ENCODE measurements at regions not wholly inside any gene's neighbourhood (a gene's known extent, or its start where the extent isn't known, plus 50 kb on each side); places are given as distances from the start of the nearest gene placed in this dataset.

DNA sequence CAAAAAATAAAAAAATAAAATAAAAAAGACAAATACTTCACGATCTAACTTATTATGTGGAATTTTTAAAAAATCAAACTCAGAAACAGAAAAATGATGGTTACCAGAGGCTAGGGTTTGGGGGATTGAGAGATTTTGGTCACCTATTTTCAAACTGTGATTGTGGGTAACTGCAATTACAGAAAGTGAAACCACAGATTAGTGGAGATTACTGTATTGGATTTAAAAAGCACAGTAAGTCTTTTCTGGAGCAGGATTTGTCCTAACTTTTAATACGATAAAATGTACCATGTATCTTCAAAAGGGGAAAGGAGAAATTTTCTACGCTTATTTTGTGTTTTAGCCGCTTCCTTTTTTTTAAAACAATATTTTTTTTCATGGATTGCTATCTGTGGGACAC is 1204.9 kb upstream of the LRRTM3 start:
- H3K27ac Mint-ChIP-seq = no peak overlapping the region
- H3K4me3 Mint-ChIP-seq = no peak overlapping the region
- H3K27me3 ChIP-seq (ENCODE audit: control insufficient read depth, insufficient read depth, low read length) = no peaks in the 10 kb centered on the region
- H3K9me3 ChIP-seq (ENCODE audit: control insufficient read depth in 2 of 2, low read length in 2 of 2) = no peaks in the 10 kb centered on the region
- H3K27me3 Mint-ChIP-seq = no peaks in the 10 kb centered on the region
- no peaks in the 10 kb centered on the region for H3K36me3 ChIP-seq (ENCODE audit: control insufficient read depth, insufficient read depth, low read length)
- no peak overlapping the region for H3K27ac ChIP-seq (ENCODE audit: insufficient read depth, low read length, poor library complexity, severe bottlenecking)
- H3K4me1 Mint-ChIP-seq = peaks cover 0 to 2% (median 0%) of the 10 kb centered on the region in 4 donors
- H3K36me3 Mint-ChIP-seq = no peaks in the 10 kb centered on the region
- ATAC-seq (ENCODE audit: low read depth in 2 of 2) (no peak), DNase-seq (no peak)
- no peak overlapping the region for H3K4me3 ChIP-seq (ENCODE audit: low read depth, low read length)
- H3K9me3 Mint-ChIP-seq = peaks cover 0 to 14% (median 2%) of the 10 kb centered on the region in 7 donors
- H3K4me1 ChIP-seq (ENCODE audit: control insufficient read depth, insufficient read depth, low read length, poor library complexity, severe bottlenecking) = no peaks in the 10 kb centered on the region

DNA sequence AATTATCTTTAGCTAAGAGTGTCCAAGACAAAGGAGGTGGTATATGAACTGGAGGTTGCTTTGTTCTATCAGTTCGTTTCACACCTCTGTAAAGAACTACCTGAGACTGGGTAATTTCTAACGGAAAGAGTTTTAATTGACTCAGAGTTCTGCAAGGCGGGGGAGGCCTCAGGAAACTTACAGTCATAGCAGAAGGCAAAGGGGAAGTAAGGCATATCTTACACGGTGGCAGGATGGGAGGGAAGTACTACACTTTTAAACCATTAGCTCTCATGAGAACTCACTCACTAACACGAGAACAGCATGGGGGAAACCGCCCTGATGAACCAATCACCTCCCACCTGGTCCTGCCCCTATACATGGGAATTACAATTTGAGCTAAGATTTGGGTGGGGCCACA is 1202.3 kb upstream of the LRRTM3 start:
- no peak overlapping the region for H3K4me3 Mint-ChIP-seq

DNA sequence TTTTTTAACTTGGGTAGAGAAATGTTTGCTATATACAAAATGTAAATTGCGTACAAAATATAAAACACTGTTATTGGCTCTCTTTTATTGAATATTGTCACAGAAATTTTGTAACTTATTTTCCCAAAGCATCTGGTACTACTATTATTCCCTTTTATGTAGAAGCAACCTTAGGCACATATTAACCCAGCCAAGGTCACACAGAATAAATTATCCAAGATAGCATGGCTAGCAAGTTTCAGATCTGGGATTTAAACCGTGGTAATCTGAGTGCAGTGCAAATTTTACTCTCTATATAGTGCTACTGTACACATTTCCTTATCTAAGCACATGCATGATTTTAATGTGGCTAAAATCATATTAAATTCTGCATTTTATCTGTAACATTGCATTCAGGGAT is 1190.5 kb upstream of the LRRTM3 start:
- Histone ChIP-seq H3K4me3 (ENCODE audit: low read depth, low read length) (no peak overlapping the region), H3K9me3 (ENCODE audit: control insufficient read depth in 2 of 2, low read length in 2 of 2) (no peaks in the 10 kb centered on the region), H3K27me3 (ENCODE audit: control insufficient read depth, insufficient read depth, low read length) (no peaks in the 10 kb centered on the region), H3K36me3 (ENCODE audit: control insufficient read depth, insufficient read depth, low read length) (no peaks in the 10 kb centered on the region), H3K4me1 (ENCODE audit: control insufficient read depth, insufficient read depth, low read length, poor library complexity, severe bottlenecking) (no peaks in the 10 kb centered on the region), H3K27ac (ENCODE audit: insufficient read depth, low read length, poor library complexity, severe bottlenecking) (no peak overlapping the region)
- H3K9me3 Mint-ChIP-seq = peaks cover 0 to 8% (median 3%) of the 10 kb centered on the region in 7 donors
- no peak overlapping the region for H3K27ac Mint-ChIP-seq
- H3K27me3 Mint-ChIP-seq = no peaks in the 10 kb centered on the region
- H3K4me3 Mint-ChIP-seq = no peak overlapping the region
- no peaks in the 10 kb centered on the region for H3K36me3 Mint-ChIP-seq
- ATAC-seq (ENCODE audit: low read depth in 2 of 2) = no peak
- no peak for DNase-seq
- H3K4me1 Mint-ChIP-seq = no peaks in the 10 kb centered on the region

More for the DNA sequence above, 1202.3 kb upstream of the LRRTM3 start:
- DNase-seq (no peak), ATAC-seq (ENCODE audit: low read depth in 2 of 2) (no peak)
- H3K4me1 ChIP-seq (ENCODE audit: control insufficient read depth, insufficient read depth, low read length, poor library complexity, severe bottlenecking) = no peaks in the 10 kb centered on the region
- no peak overlapping the region for H3K27ac ChIP-seq (ENCODE audit: insufficient read depth, low read length, poor library complexity, severe bottlenecking)
- no peak overlapping the region for H3K4me3 ChIP-seq (ENCODE audit: low read depth, low read length)
- Mint-ChIP-seq H3K27ac (no peak overlapping the region), H3K27me3 (no peaks in the 10 kb centered on the region), H3K4me1 (peaks cover 0 to 2% (median 0%) of the 10 kb centered on the region in 4 donors), H3K9me3 (peaks cover 0 to 14% (median 0%) of the 10 kb centered on the region in 7 donors), H3K36me3 (no peaks in the 10 kb centered on the region)
- no peaks in the 10 kb centered on the region for H3K9me3 ChIP-seq (ENCODE audit: control insufficient read depth in 2 of 2, low read length in 2 of 2)
- H3K36me3 ChIP-seq (ENCODE audit: control insufficient read depth, insufficient read depth, low read length) = no peaks in the 10 kb centered on the region
- H3K27me3 ChIP-seq (ENCODE audit: control insufficient read depth, insufficient read depth, low read length) = no peaks in the 10 kb centered on the region

DNA sequence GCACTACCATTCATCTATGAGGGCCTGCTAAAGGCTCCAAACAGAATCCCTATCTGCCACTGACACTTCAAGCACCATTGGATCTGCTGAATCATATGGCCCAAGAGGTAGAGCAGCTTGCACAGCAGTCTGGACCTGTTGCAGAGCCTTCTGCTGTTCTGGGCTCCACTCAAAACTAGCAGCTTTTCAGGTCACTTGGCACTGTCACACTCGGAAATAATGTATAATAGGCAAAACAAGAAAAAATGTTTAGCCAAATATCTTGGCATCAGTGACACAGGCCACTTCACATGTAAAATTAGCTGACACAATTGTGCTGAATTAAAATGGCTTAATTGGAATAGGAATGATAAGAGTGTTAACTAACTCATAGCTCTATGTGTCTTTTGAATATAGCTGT is 1182.9 kb upstream of the LRRTM3 start:
- DNase-seq (no peak), ATAC-seq (ENCODE audit: low read depth in 2 of 2) (no peak)
- Histone ChIP-seq H3K27me3 (ENCODE audit: control insufficient read depth, insufficient read depth, low read length) (no peaks in the 10 kb centered on the region), H3K4me3 (ENCODE audit: low read depth, low read length) (no peak overlapping the region), H3K9me3 (ENCODE audit: control insufficient read depth in 2 of 2, low read length in 2 of 2) (no peaks in the 10 kb centered on the region), H3K36me3 (ENCODE audit: control insufficient read depth, insufficient read depth, low read length) (no peaks in the 10 kb centered on the region), H3K4me1 (ENCODE audit: control insufficient read depth, insufficient read depth, low read length, poor library complexity, severe bottlenecking) (no peaks in the 10 kb centered on the region), H3K27ac (ENCODE audit: insufficient read depth, low read length, poor library complexity, severe bottlenecking) (no peak overlapping the region)
- Mint-ChIP-seq H3K27me3 (no peaks in the 10 kb centered on the region), H3K4me1 (no peaks in the 10 kb centered on the region), H3K4me3 (no peak overlapping the region), H3K27ac (no peak overlapping the region), H3K36me3 (no peaks in the 10 kb centered on the region), H3K9me3 (peaks cover 0 to 1% (median 0%) of the 10 kb centered on the region in 7 donors)

DNA sequence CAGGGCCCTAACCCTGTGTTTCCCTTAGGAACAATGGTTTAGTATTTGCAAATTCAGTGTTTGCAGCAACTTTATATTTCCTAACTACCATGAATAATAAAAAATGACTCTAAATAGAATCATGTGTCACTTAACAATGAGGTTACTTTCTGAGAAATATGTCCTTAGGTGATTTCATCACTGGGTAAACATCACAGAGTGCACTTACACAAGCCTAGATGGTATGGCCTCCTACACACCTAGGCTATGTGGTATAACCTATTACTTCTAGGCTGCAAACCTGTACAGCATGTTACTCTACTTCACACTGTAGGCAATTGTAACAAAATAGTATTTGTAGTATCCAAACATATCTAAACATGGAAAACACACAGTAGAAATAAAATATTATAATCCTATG is 1174.6 kb upstream of the LRRTM3 start:
- Mint-ChIP-seq H3K4me3 (no peak overlapping the region), H3K36me3 (no peaks in the 10 kb centered on the region), H3K9me3 (peaks cover 0 to 12% (median 3%) of the 10 kb centered on the region in 7 donors), H3K4me1 (no peaks in the 10 kb centered on the region), H3K27me3 (no peaks in the 10 kb centered on the region), H3K27ac (no peak overlapping the region)
- no peaks in the 10 kb centered on the region for H3K9me3 ChIP-seq (ENCODE audit: control insufficient read depth in 2 of 2, low read length in 2 of 2)
- no peak overlapping the region for H3K27ac ChIP-seq (ENCODE audit: insufficient read depth, low read length, poor library complexity, severe bottlenecking)
- H3K4me1 ChIP-seq (ENCODE audit: control insufficient read depth, insufficient read depth, low read length, poor library complexity, severe bottlenecking) = no peaks in the 10 kb centered on the region
- no peak overlapping the region for H3K4me3 ChIP-seq (ENCODE audit: low read depth, low read length)
- no peaks in the 10 kb centered on the region for H3K27me3 ChIP-seq (ENCODE audit: control insufficient read depth, insufficient read depth, low read length)
- H3K36me3 ChIP-seq (ENCODE audit: control insufficient read depth, insufficient read depth, low read length) = no peaks in the 10 kb centered on the region
- DNase-seq (no peak), ATAC-seq (ENCODE audit: low read depth in 2 of 2) (no peak)

DNA sequence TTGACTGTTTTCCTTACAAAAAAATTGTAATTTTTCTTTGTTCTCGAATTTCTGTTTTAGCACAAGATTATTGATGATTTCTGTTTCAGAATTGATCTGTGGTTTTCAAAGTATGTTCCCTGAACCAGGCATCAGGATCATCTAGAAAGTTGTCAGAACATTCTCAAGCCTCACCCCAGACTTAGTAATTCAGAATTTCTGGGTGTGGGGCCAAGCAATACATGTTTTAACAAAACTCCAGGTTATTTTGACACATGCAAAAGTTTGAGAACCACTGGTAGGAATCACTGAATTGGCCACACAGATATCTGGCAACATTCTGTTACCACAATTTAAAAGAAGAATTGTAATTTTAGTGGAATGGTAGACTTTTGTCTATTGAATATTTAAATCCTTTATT is 1173.9 kb upstream of the LRRTM3 start:
- Mint-ChIP-seq H3K4me1 (no peaks in the 10 kb centered on the region), H3K27ac (no peak overlapping the region)
- H3K27ac ChIP-seq (ENCODE audit: insufficient read depth, low read length, poor library complexity, severe bottlenecking) = no peak overlapping the region

DNA sequence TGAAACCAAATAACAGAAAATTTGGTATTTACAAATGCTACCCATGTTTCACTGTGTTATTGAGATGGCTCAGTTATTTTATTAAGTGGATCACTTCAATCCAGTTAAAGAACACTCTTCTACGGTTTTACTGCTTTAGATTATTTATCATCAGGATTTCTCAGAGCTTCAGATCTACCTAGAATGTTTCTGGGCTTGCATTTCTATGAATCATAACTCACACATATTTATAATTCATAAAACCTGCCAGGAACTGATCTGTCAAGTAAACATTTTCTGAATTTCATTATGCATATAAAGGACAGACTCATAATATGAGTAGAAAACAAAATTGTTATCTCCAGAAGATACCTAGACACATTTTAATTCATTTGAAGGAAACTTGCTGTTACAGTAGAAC is 1172.3 kb upstream of the LRRTM3 start:
- Mint-ChIP-seq H3K27ac (no peak overlapping the region), H3K9me3 (peaks cover 0 to 12% (median 2%) of the 10 kb centered on the region in 7 donors), H3K27me3 (no peaks in the 10 kb centered on the region), H3K36me3 (no peaks in the 10 kb centered on the region), H3K4me1 (no peaks in the 10 kb centered on the region), H3K4me3 (no peak overlapping the region)
- DNase-seq (no peak), ATAC-seq (ENCODE audit: low read depth in 2 of 2) (no peak)
- Histone ChIP-seq H3K27ac (ENCODE audit: insufficient read depth, low read length, poor library complexity, severe bottlenecking) (no peak overlapping the region), H3K4me3 (ENCODE audit: low read depth, low read length) (no peak overlapping the region), H3K36me3 (ENCODE audit: control insufficient read depth, insufficient read depth, low read length) (no peaks in the 10 kb centered on the region), H3K9me3 (ENCODE audit: control insufficient read depth in 2 of 2, low read length in 2 of 2) (peaks cover 0 to 4% of the 10 kb centered on the region in 2 experiments), H3K4me1 (ENCODE audit: control insufficient read depth, insufficient read depth, low read length, poor library complexity, severe bottlenecking) (no peaks in the 10 kb centered on the region), H3K27me3 (ENCODE audit: control insufficient read depth, insufficient read depth, low read length) (no peaks in the 10 kb centered on the region)

More for the DNA sequence above, 1173.9 kb upstream of the LRRTM3 start:
- no peaks in the 10 kb centered on the region for H3K27me3 Mint-ChIP-seq
- no peak for ATAC-seq (ENCODE audit: low read depth in 2 of 2)
- H3K4me1 ChIP-seq (ENCODE audit: control insufficient read depth, insufficient read depth, low read length, poor library complexity, severe bottlenecking) = no peaks in the 10 kb centered on the region
- H3K36me3 ChIP-seq (ENCODE audit: control insufficient read depth, insufficient read depth, low read length) = no peaks in the 10 kb centered on the region
- H3K27me3 ChIP-seq (ENCODE audit: control insufficient read depth, insufficient read depth, low read length) = no peaks in the 10 kb centered on the region
- H3K4me3 ChIP-seq (ENCODE audit: low read depth, low read length) = no peak overlapping the region
- H3K4me3 Mint-ChIP-seq = no peak overlapping the region
- no peaks in the 10 kb centered on the region for H3K36me3 Mint-ChIP-seq
- no peak for DNase-seq
- H3K9me3 ChIP-seq (ENCODE audit: control insufficient read depth in 2 of 2, low read length in 2 of 2) = no peaks in the 10 kb centered on the region
- peaks cover 0 to 12% (median 3%) of the 10 kb centered on the region in 7 donors for H3K9me3 Mint-ChIP-seq

DNA sequence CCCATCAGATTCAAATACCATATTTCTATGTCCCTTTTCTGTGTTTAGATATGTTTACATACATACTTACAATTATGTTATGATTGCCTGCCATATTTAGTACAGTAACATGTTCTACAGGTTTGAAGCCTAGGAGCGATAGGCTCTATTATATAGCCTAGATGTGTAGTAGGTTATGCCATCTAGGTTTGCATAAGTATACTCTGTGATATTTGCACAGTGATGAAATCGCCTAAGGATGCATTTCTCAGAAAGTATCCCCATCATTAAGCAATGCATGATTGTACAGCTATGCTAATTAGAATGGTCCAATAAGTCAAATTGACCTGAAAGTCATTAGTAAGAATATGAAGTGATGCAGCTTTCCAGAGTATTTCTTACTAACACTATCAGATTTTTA is 1171.7 kb upstream of the LRRTM3 start:
- DNase-seq = no peak
- H3K9me3 Mint-ChIP-seq = peaks cover 0 to 8% (median 2%) of the 10 kb centered on the region in 7 donors

More for the DNA sequence above, 1171.7 kb upstream of the LRRTM3 start:
- Mint-ChIP-seq H3K4me3 (no peak overlapping the region), H3K36me3 (no peaks in the 10 kb centered on the region), H3K27me3 (no peaks in the 10 kb centered on the region), H3K4me1 (no peaks in the 10 kb centered on the region), H3K27ac (no peak overlapping the region)
- no peak overlapping the region for H3K27ac ChIP-seq (ENCODE audit: insufficient read depth, low read length, poor library complexity, severe bottlenecking)
- H3K4me1 ChIP-seq (ENCODE audit: control insufficient read depth, insufficient read depth, low read length, poor library complexity, severe bottlenecking) = no peaks in the 10 kb centered on the region
- H3K9me3 ChIP-seq (ENCODE audit: control insufficient read depth in 2 of 2, low read length in 2 of 2) = peaks cover 0 to 4% of the 10 kb centered on the region in 2 experiments
- no peak for ATAC-seq (ENCODE audit: low read depth in 2 of 2)
- H3K36me3 ChIP-seq (ENCODE audit: control insufficient read depth, insufficient read depth, low read length) = no peaks in the 10 kb centered on the region
- H3K27me3 ChIP-seq (ENCODE audit: control insufficient read depth, insufficient read depth, low read length) = no peaks in the 10 kb centered on the region
- no peak overlapping the region for H3K4me3 ChIP-seq (ENCODE audit: low read depth, low read length)
